HepG2 (cell line): ENCODE measurements at regions not wholly inside any gene's neighbourhood (a gene's known extent, or its start where the extent isn't known, plus 50 kb on each side); places are given as distances from the start of the nearest gene placed in this dataset.

Source experiments
- ATAC-seq: fragments of 200-7000 bp; cut with Tn5 transposase; 3 replicates; pipeline ENCODE4 v1.9.1; 2020; ENCODE audit warnings: mild to moderate bottlenecking, moderate library complexity
- BruUV-seq: library from RNA; stranded (reverse); fragments of 400-500 nt; replicated peaks from 2 replicates; lab custom pipeline; 2021; lab: Mats Ljungman, UMichigan
- CTCF ChIA-PET: fragments of 300-600 bp; formaldehyde crosslinking; extraction: SDS; loops from one replicate; lab custom pipeline; 2021; ENCODE audit warnings: low total read pairs, inconsistent platforms, low intra/inter-chr PET ratio; lab: Yijun Ruan, JAX
- POLR2A ChIA-PET: fragments of 350-600 bp; sonication (Branson Sonifier 250); formaldehyde crosslinking; loops from one replicate; lab custom pipeline; 2020; ENCODE audit warnings: antibody characterized with exemption, inconsistent platforms; lab: Yijun Ruan, JAX
- DNase-seq: peaks from one replicate; pipeline ENCODE4 v3.0.0-alpha.2; 2015; ENCODE audit warnings: low spot score
- FAIRE-seq: peaks from 3 replicates; lab custom pipeline; 2011; peaks lifted over from hg19 to GRCh38; lab: Jason Lieb, UNC
- H2AFZ ChIP-seq: one replicate; pipeline ENCODE4 v1.6.1; 2011; ENCODE audit warnings: low read length, inconsistent platforms
- H3K27ac ChIP-seq: fragments of 300-600 bp; 3 replicates; pipeline ENCODE4 v1.8.0; 2011; ENCODE audit warnings: mixed run types, mild to moderate bottlenecking, mixed read lengths, low read length, inconsistent platforms; ENCODE audit not compliant: insufficient read depth; ENCODE audit errors: extremely low read length
- H3K27me3 ChIP-seq, 2 experiments: fragments of 200-600 bp in 1 of 2; 2 replicates in 1 of 2; 3 replicates in 1 of 2; pipeline versions ENCODE4 v1.6.0 to v1.8.0; 2011; ENCODE audit warnings: low read length in 2 of 2, mild to moderate bottlenecking in 2 of 2, moderate library complexity in 2 of 2, inconsistent platforms in 1 of 2; ENCODE audit not compliant: insufficient read depth in 2 of 2, control insufficient read depth in 1 of 2
- H3K36me3 ChIP-seq, 2 experiments: fragments of 200-600 bp in 1 of 2; replicated peaks in 1 of 2; 2 replicates in 1 of 2; 3 replicates in 1 of 2; pipeline versions ENCODE4 v1.5.1 to v1.8.0; 2011; ENCODE audit warnings: low read length in 2 of 2, inconsistent platforms in 1 of 2; ENCODE audit not compliant: insufficient read depth in 2 of 2, control insufficient read depth in 1 of 2
- H3K4me1 ChIP-seq: 2 replicates; pipeline ENCODE4 v1.5.1; 2012; ENCODE audit warnings: low read length, inconsistent platforms; ENCODE audit not compliant: insufficient read depth
- H3K4me2 ChIP-seq: 2 replicates; pipeline ENCODE4 v1.6.0; 2011; ENCODE audit warnings: low read depth, low read length, inconsistent platforms
- H3K4me3 ChIP-seq, 3 experiments: fragments of 200-600 bp in 1 of 3; sonication (generic), shearing (Covaris generic) in 1 of 3; replicated peaks in 1 of 3; 2 replicates each; pipeline ENCODE4 v1.5.1; 2011 to 2016; ENCODE audit warnings: low read length in 3 of 3, inconsistent platforms in 2 of 3, low read depth in 2 of 3, mild to moderate bottlenecking in 2 of 3, control low read depth in 1 of 3, mixed read lengths in 1 of 3; ENCODE audit not compliant: insufficient read depth in 1 of 3
- H3K79me2 ChIP-seq: one replicate; pipeline ENCODE4 v1.6.1; 2011; ENCODE audit warnings: low read length, inconsistent platforms; ENCODE audit not compliant: insufficient read depth
- H3K9ac ChIP-seq: 2 replicates; pipeline ENCODE4 v1.6.0; 2011; ENCODE audit warnings: mild to moderate bottlenecking, low read depth, low read length, inconsistent platforms; ENCODE audit not compliant: insufficient read depth
- H3K9me3 ChIP-seq: 2 replicates; pipeline ENCODE4 v1.5.1; 2012; ENCODE audit warnings: mild to moderate bottlenecking, low read length
- H4K20me1 ChIP-seq: 2 replicates; pipeline ENCODE4 v1.6.0; 2011; ENCODE audit warnings: inconsistent platforms, mild to moderate bottlenecking, low read length, moderate library complexity; ENCODE audit not compliant: insufficient read depth
- MLXIP ChIP-seq: sonication (generic); formaldehyde crosslinking; IDR thresholded peaks from 2 replicates; pipeline ENCODE4 v1.9.0; 2021; ENCODE audit warnings: missing genetic modification reagents, borderline replicate concordance
- THAP11 ChIP-seq: IDR thresholded peaks from 2 replicates; pipeline ENCODE4 v1.6.1; 2016; ENCODE audit warnings: missing biosample characterization, missing genetic modification reagents
- YEATS4 ChIP-seq: sonication (generic); formaldehyde crosslinking; IDR thresholded peaks from 2 replicates; pipeline ENCODE4 v1.4.0; 2020; ENCODE audit warnings: missing genetic modification reagents, borderline replicate concordance
- ZFP90 ChIP-seq: sonication (generic); formaldehyde crosslinking; IDR thresholded peaks from 2 replicates; pipeline ENCODE4 v1.8.0; 2022; ENCODE audit warnings: missing genetic modification reagents, mild to moderate bottlenecking, inconsistent platforms, borderline replicate concordance
- ZNF660 ChIP-seq: sonication (generic); formaldehyde crosslinking; IDR thresholded peaks from 2 replicates; pipeline ENCODE4 v1.5.1; 2020; ENCODE audit warnings: mild to moderate bottlenecking, low read depth, missing genetic modification reagents, borderline replicate concordance
- ZNF724P ChIP-seq: sonication (generic); formaldehyde crosslinking; IDR thresholded peaks from 2 replicates; pipeline ENCODE4 v1.8.0; 2022; ENCODE audit warnings: missing genetic modification reagents, borderline replicate concordance
- ZNF780A ChIP-seq: sonication (generic); formaldehyde crosslinking; IDR thresholded peaks from 2 replicates; pipeline ENCODE4 v1.8.0; 2022; ENCODE audit warnings: mild to moderate bottlenecking, missing genetic modification reagents, moderate library complexity
- WGBS: methylation state at CpG from one replicate; pipeline ENCODE4 v1.1.6; 2017; ENCODE audit warnings: low lambda C conversion rate; 5-methylcytosine and 5-hydroxymethylcytosine counted together
- in situ Hi-C: cut with HindIII; loops from 2 replicates; pipeline ENCODE4 v1.10.0; 2017; ENCODE audit warnings: low pct_unique_long_range_greater_than_20kb; ENCODE audit not compliant: extremely low pct_ligation_motif_present
- intact Hi-C: fragments of 100-400 bp; cut with micrococcal nuclease; formaldehyde crosslinking; loops from one replicate; pipeline ENCODE4 v1.10.0; 2022; ENCODE audit not compliant: unreplicated experiment
- TF ChIP-seq, protein P1 (sequence below): IDR thresholded peaks from 2 replicates; pipeline ENCODE4 v1.6.1; 2018; ENCODE audit warnings: missing genetic modification reagents
- TF ChIP-seq, protein P2 (sequence below): sonication (generic); formaldehyde crosslinking; IDR thresholded peaks from 2 replicates; pipeline ENCODE4 v1.4.0; 2020; ENCODE audit warnings: missing genetic modification reagents; ENCODE audit errors: not compliant biosample characterization
- TF ChIP-seq, protein P3 (sequence below): sonication (generic); formaldehyde crosslinking; IDR thresholded peaks from 2 replicates; pipeline ENCODE4 v1.4.0; 2020; ENCODE audit warnings: missing genetic modification reagents

- in situ Hi-C loops: no loop called here
- H3K9ac ChIP-seq: no peak overlapping the region
- no peak overlapping the region for H3K27ac ChIP-seq
- intact Hi-C loops: no loop called here
- ChIA-PET CTCF (no interaction called here), POLR2A (no interaction called here)
- H3K79me2 ChIP-seq: no peaks in the 10 kb centered on the region
- no peak for DNase-seq
- no peaks in the 10 kb centered on the region for H3K27me3 ChIP-seq
- no peak overlapping the region for H3K4me3 ChIP-seq
- H4K20me1 ChIP-seq: no peaks in the 10 kb centered on the region
- no peaks in the 10 kb centered on the region for H3K9me3 ChIP-seq
- peaks cover 88% of the 10 kb centered on the region for H3K4me1 ChIP-seq
- BruUV-seq: no TSS peak
- no peak overlapping the region for H2AFZ ChIP-seq
- H3K4me2 ChIP-seq: no peak overlapping the region
- no peak for FAIRE-seq
- H3K36me3 ChIP-seq: no peaks in the 10 kb centered on the region
- TF ChIP-seq ZFP90 (CRISPR knock-in tag) (no peak), THAP11 (CRISPR knock-in tag) (no peak)
- TF ChIP-seq, protein P1, sequence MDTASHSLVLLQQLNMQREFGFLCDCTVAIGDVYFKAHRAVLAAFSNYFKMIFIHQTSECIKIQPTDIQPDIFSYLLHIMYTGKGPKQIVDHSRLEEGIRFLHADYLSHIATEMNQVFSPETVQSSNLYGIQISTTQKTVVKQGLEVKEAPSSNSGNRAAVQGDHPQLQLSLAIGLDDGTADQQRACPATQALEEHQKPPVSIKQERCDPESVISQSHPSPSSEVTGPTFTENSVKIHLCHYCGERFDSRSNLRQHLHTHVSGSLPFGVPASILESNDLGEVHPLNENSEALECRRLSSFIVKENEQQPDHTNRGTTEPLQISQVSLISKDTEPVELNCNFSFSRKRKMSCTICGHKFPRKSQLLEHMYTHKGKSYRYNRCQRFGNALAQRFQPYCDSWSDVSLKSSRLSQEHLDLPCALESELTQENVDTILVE (CRISPR knock-in tag): no peak
- TF ChIP-seq, protein P2, sequence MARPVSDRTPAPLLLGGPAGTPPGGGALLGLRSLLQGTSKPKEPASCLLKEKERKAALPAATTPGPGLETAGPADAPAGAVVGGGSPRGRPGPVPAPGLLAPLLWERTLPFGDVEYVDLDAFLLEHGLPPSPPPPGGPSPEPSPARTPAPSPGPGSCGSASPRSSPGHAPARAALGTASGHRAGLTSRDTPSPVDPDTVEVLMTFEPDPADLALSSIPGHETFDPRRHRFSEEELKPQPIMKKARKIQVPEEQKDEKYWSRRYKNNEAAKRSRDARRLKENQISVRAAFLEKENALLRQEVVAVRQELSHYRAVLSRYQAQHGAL: no peak
- no peak for ATAC-seq
- 64% methylated on average over 5 of the region's 8 CpGs for WGBS
These were observed 77.3 kb downstream of the IRF2BPL start for GRCh38 chr14:76951166-76951565.

DNA sequence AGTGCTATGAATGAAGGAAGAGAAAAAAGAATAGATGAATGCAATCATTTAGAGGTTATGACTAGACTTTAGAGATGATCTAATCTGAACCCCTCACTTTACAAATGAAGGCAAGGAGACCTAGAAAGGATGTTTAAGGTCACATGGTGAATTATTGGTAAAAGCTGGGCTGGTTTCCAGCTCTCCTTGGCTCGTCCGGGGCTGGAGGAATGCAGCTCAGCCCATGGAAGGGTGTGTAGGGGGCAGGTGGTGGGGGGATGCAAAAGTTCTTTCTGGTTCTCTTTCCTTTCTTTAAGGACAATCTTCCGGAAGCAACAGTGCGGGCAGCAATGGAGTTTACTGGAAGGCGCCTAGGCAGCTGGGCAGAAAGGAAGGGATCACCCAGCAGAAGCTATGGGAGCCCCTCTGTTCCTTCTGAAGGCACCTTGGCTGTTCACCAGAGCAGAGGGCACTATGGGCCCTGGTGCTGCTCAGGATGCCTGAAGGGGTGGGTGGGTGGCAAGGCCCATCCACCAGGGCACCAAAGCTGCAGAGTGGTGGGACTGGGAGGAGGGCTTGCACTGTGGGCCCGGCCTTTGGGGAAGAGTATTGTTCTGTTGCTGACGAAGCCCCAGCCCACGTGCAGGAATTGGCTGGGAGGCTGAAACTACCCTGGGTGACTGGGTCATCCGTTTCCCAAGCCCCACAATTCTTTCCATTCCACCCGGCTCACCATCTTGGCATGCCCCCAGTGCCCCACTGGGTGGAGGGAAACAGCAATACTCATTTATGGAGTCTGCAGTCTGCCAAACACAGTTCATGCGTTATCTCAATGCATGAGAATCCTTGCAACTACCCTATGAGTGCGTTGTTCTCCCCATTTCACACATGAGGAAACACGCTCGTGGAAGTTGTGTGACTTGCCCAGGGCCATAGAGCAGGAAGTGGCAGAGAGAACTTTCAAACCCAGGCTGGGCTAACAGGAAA, 78.2 kb downstream of the IRF2BPL start:
- in situ Hi-C loops: no loop called here
- Histone ChIP-seq H3K36me3 (no peaks in the 10 kb centered on the region), H3K27ac (no peak overlapping the region), H3K4me3 (no peak overlapping the region), H2AFZ (no peak overlapping the region), H3K4me2 (no peak overlapping the region), H3K9ac (no peak overlapping the region)
- intact Hi-C loops: no loop called here
- FAIRE-seq: no peak
- CTCF ChIA-PET: no interaction called here
- no peak for ATAC-seq
- BruUV-seq: no TSS peak
- no peak for TF ChIP-seq ZNF660 (CRISPR knock-in tag)
- TF ChIP-seq MLXIP (CRISPR knock-in tag): no peak
- TF ChIP-seq ZNF724P: no peak
- TF ChIP-seq YEATS4: no peak
- TF ChIP-seq, protein P3, sequence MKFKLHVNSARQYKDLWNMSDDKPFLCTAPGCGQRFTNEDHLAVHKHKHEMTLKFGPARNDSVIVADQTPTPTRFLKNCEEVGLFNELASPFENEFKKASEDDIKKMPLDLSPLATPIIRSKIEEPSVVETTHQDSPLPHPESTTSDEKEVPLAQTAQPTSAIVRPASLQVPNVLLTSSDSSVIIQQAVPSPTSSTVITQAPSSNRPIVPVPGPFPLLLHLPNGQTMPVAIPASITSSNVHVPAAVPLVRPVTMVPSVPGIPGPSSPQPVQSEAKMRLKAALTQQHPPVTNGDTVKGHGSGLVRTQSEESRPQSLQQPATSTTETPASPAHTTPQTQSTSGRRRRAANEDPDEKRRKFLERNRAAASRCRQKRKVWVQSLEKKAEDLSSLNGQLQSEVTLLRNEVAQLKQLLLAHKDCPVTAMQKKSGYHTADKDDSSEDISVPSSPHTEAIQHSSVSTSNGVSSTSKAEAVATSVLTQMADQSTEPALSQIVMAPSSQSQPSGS (CRISPR knock-in tag): no peak
- TF ChIP-seq ZNF780A (CRISPR knock-in tag): no peak
- TF ChIP-seq, all 625 proteins: peak for 0
- peaks cover 87% of the 10 kb centered on the region for H3K4me1 ChIP-seq
- no peaks in the 10 kb centered on the region for H3K79me2 ChIP-seq
- no peaks in the 10 kb centered on the region for H4K20me1 ChIP-seq
- no peak for DNase-seq
- H3K27me3 ChIP-seq: no peaks in the 10 kb centered on the region
- 63% methylated on average over 11 of the region's 14 CpGs for WGBS
- POLR2A ChIA-PET: interaction anchor here (1.2 to 1.3 kb wide), 2 partner anchors 8 to 10 kb away, joined by 3 to 4 read pairs; no protein-coding TSS in a partner anchor
- H3K9me3 ChIP-seq: no peaks in the 10 kb centered on the region
